CD4-positive, alpha-beta T cell treated with Interleukin-4 for 1 hour (primary cell): ENCODE measurements at regions not wholly inside any gene's neighbourhood (a gene's known extent, or its start where the extent isn't known, plus 50 kb on each side); places are given as distances from the start of the nearest gene placed in this dataset.

Source experiments
- DNase-seq, 2 donors: peaks; one replicate each; pipeline ENCODE4 v3.0.0-alpha.2; 2020 to 2022

- DNase-seq = no peak
Observed at GRCh38 chr18:45548614-45549013, 66.7 kb upstream of the SLC14A2 start.

- DNase-seq = no peak
Observed at GRCh38 chr18:45549290-45549689, 66.0 kb upstream of the SLC14A2 start.

- no peak for DNase-seq
Observed at GRCh38 chr18:45551142-45551815, 64.0 kb upstream of the SLC14A2 start.

- no peak for DNase-seq
Observed at GRCh38 chr18:45553723-45554388, 61.4 kb upstream of the SLC14A2 start.

- DNase-seq = no peak
Observed at GRCh38 chr18:45554389-45554737, 60.9 kb upstream of the SLC14A2 start.

GRCh38 chr18:45556222-45556621 lies 59.1 kb upstream of the SLC14A2 start:
- no peak for DNase-seq

GRCh38 chr18:45557287-45557686 lies 58.0 kb upstream of the SLC14A2 start:
- no peak for DNase-seq

- DNase-seq = no peak
Observed at GRCh38 chr18:45557779-45558178, 57.5 kb upstream of the SLC14A2 start.

- no peak for DNase-seq
Observed at GRCh38 chr18:45559258-45559657, 56.0 kb upstream of the SLC14A2 start.

GRCh38 chr18:45560870-45561269 lies 54.4 kb upstream of the SLC14A2 start:
- no peak for DNase-seq

GRCh38 chr18:45562567-45563479 lies 52.5 kb upstream of the SLC14A2 start:
- no peak for DNase-seq

- DNase-seq = no peak
Observed at GRCh38 chr18:45565280-45565970, 49.9 kb upstream of the SLC14A2 start.
